Lower leg skin (tissue), 4 donors: ENCODE measurements at regions not wholly inside any gene's neighbourhood (a gene's known extent, or its start where the extent isn't known, plus 50 kb on each side); places are given as distances from the start of the nearest gene placed in this dataset.

Source experiments
- DNase-seq, 2 donors: peaks; one replicate each; pipeline ENCODE4 v3.0.0-alpha.2; 2019; ENCODE audit warnings: low spot score in 2 of 2
- H3K4me3 ChIP-seq: fragments of 200-600 bp; sonication (generic); 2 replicates; pipeline ENCODE4 v1.5.1; 2017; ENCODE audit warnings: mild to moderate bottlenecking, low read depth; ENCODE audit not compliant: poor library complexity, severe bottlenecking
- POLR2A ChIP-seq, 2 donors: fragments of 450-650 bp; IDR thresholded peaks; one replicate each; pipeline ENCODE4 v1.6.1; 2016 to 2017; ENCODE audit warnings: antibody characterized with exemption in 2 of 2, mild to moderate bottlenecking in 1 of 2, moderate library complexity in 1 of 2
- WGBS, 2 donors: methylation state at CpG; one replicate each; pipeline ENCODE4 v1.1.5; 2018; 5-methylcytosine and 5-hydroxymethylcytosine counted together
- intact Hi-C: fragments of 100-400 bp; cut with DNase I; formaldehyde crosslinking; loops from one replicate; pipeline ENCODE4 v1.15.0; 2023; ENCODE audit warnings: low total_unique reads
- TF ChIP-seq, protein P1 (sequence below), 3 donors: fragments of 450-650 bp; IDR thresholded peaks; one replicate each; pipeline ENCODE4 v1.5.1; 2016; ENCODE audit warnings: antibody characterized with exemption in 3 of 3, mild to moderate bottlenecking in 3 of 3, moderate library complexity in 2 of 3

DNA sequence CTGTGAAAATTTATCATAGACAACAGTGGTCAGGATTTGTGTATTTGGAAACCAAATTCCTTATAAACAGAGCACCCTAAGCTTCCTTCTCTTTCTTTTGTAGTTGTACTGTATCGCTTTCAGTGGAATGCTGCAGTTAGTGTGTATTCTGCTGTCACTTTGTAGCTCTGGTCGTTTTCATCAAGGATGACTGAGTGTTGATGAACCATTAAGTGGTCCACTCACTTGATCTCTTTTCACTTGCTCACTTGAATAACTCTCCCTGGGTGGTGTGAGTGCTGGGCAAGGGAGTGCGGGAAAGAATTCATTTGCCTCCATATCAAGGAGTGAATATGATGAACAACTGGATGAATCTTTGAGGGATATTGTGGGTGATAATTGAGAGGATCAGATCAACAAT, 1225.7 kb upstream of the WWC1 start:
- DNase-seq, result no peak
- H3K4me3 ChIP-seq, result no peak overlapping the region
- no peak for TF ChIP-seq POLR2A (IDR thresholded peaks at IDR 0.05)
- TF ChIP-seq, protein P1, sequence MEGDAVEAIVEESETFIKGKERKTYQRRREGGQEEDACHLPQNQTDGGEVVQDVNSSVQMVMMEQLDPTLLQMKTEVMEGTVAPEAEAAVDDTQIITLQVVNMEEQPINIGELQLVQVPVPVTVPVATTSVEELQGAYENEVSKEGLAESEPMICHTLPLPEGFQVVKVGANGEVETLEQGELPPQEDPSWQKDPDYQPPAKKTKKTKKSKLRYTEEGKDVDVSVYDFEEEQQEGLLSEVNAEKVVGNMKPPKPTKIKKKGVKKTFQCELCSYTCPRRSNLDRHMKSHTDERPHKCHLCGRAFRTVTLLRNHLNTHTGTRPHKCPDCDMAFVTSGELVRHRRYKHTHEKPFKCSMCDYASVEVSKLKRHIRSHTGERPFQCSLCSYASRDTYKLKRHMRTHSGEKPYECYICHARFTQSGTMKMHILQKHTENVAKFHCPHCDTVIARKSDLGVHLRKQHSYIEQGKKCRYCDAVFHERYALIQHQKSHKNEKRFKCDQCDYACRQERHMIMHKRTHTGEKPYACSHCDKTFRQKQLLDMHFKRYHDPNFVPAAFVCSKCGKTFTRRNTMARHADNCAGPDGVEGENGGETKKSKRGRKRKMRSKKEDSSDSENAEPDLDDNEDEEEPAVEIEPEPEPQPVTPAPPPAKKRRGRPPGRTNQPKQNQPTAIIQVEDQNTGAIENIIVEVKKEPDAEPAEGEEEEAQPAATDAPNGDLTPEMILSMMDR (IDR thresholded peaks at IDR 0.05), result no peak
- WGBS, 2 donors, result 75 to 76% methylated on average over 3 of the region's 3 CpGs
- intact Hi-C loops, result no loop called here

DNA sequence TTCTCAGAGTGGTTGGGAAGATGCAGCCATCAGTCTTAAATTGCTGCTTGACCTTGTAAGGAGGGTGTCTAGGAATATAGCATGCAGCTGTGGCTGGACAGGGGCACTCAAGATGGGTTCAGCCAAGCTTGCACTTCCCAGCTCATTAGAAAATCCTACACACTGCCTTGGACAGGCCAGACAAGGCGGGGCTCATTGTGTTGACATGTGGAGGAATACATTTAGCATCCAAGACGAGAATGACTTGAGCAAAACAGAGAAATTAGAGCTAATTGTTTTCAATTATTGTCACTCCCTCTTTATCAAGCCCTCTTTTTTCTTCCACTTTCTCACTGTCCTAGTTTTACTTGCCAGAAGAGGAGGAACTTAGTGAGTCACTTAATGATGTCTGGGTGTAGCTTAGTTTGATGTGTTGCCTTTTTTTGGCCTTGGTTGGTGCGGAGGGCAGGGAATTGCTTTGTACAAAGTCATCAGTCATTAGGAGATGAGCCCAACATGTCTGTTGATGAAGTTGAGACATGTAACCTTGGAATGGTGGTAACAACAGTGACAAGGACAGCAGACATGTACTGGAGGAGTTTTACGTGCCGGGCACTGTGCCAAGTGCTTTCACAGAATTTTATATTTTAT, 1219.3 kb upstream of the WWC1 start:
- no peak overlapping the region for H3K4me3 ChIP-seq
- DNase-seq, result no peak
- WGBS, 2 donors, result 27 to 34% methylated on average over 5 of the region's 5 CpGs
- intact Hi-C loops, result no loop called here
- TF ChIP-seq, protein P1 (IDR thresholded peaks at IDR 0.05), result no peak
- no peak for TF ChIP-seq POLR2A (IDR thresholded peaks at IDR 0.05)

DNA sequence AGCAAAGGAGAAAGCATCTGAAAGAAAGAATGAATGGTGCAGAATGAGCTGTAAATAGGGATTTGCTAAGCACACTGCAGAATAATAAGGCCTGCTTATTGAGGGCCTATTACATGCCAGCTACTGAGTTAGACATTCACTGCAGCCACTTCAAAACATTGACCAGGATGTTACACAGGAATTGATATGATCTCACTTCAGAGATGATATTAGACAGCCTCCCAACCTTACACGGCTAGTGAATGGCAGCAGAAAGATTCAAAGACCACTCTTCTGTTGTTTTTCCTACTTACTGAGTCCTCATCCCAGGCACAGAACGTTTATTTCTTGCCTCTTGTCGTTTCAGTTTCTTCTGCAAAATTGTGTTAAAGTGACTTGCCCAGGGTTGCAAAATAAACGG, 1209.9 kb upstream of the WWC1 start:
- intact Hi-C loops, result no loop called here
- 51 to 73% methylated on average over 4 of the region's 4 CpGs for WGBS, 2 donors
- TF ChIP-seq POLR2A (IDR thresholded peaks at IDR 0.05), result no peak
- TF ChIP-seq, protein P1 (IDR thresholded peaks at IDR 0.05), result no peak
- no peak overlapping the region for H3K4me3 ChIP-seq
- no peak for DNase-seq

DNA sequence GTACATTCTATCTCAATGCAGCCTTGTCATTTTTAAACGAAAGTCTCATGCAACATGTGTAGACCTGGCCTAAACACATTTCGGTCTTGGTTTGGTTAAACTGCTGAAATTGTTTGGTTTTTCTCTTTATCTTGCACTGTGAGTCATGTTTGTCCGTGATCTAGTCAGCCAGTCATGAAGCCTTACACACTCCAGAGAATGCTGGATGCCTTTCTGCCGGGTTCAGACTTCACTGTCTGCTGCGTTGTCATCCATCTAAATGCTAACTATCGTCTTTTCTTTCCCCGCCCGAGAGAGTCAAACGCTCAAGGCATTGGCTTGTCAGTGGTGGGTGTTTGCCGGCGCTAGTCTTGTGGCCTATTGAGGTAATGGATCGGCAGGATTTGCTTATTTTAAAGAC, 1194.6 kb upstream of the WWC1 start:
- TF ChIP-seq POLR2A (IDR thresholded peaks at IDR 0.05), result no peak
- TF ChIP-seq, protein P1 (IDR thresholded peaks at IDR 0.05), result no peak
- DNase-seq, result no peak
- WGBS, 2 donors, result 71 to 77% methylated on average over 12 of the region's 12 CpGs
- H3K4me3 ChIP-seq, result no peak overlapping the region
- intact Hi-C loops, result no loop called here

DNA sequence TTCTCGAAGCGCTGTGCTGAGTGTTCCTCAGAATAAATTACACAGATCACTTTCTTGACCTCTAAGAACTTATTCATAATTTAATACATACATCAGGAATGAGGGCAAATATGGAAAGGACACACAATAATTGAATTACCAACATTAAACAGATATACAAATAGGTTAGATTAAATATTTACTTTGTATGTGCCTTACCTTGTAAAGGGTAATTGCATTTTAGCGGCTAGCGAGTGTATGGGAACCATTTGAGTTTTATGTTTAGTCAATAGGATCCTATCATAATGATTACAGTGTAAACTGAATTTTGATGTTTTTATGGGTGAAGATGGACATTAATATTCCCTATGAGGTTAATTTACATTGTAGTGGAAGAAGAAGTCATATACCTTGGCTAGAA, 1187.1 kb upstream of the WWC1 start:
- intact Hi-C loops, result no loop called here
- no peak overlapping the region for H3K4me3 ChIP-seq
- DNase-seq, result no peak
- TF ChIP-seq POLR2A (IDR thresholded peaks at IDR 0.05), result no peak
- TF ChIP-seq, protein P1 (IDR thresholded peaks at IDR 0.05), result no peak
- 87 to 89% methylated on average over 4 of the region's 4 CpGs for WGBS, 2 donors

DNA sequence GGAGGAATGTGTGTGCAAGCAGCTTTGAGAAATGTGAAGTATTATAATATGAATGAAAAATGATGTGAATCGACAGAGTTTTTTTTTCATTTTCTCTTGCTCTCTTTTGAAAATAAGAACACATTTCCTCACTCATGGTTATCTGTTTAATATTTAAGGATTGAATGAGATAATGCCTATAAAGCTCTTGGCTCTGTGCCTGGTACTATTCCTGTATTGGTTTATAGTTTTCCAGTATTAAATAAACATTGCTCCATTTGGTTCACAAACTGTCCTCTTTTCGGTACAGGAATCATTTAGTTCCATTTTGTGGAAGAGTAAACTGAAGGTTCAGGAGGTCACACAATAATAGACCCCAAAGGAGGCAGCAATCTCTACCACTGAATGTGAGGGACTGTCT, 1185.5 kb upstream of the WWC1 start:
- TF ChIP-seq, protein P1 (IDR thresholded peaks at IDR 0.05), result no peak
- TF ChIP-seq POLR2A (IDR thresholded peaks at IDR 0.05), result no peak
- intact Hi-C loops, result no loop called here
- H3K4me3 ChIP-seq, result no peak overlapping the region
- 44 to 49% methylated on average over 2 of the region's 2 CpGs for WGBS, 2 donors
- no peak for DNase-seq
